ENCODE measurements at regions not wholly inside any gene's neighbourhood (a gene's known extent, or its start where the extent isn't known, plus 50 kb on each side); places are given as distances from the start of the nearest gene placed in this dataset.

DNA sequence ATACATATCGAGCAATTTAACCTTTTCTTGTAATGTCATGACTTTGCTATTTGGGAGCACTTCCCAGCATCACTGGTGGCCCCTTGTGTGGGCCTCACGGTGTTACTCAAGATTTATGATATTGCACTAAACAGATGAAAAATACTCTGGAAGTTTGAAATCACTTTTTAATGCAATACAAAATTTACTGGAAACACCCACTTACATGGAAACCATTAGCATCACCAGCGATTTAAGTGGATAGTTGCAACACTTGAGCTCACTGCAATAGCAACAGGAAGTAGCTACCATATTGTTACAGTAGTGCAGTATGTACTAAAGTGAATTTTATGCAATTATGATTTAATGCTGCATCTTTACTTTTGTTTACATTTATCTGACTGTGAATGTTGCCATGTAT is 184.4 kb downstream of the MDFIC start:
- no peak for DNase-seq (ENCODE audit: low spot score)
- no peak for ATAC-seq

DNA sequence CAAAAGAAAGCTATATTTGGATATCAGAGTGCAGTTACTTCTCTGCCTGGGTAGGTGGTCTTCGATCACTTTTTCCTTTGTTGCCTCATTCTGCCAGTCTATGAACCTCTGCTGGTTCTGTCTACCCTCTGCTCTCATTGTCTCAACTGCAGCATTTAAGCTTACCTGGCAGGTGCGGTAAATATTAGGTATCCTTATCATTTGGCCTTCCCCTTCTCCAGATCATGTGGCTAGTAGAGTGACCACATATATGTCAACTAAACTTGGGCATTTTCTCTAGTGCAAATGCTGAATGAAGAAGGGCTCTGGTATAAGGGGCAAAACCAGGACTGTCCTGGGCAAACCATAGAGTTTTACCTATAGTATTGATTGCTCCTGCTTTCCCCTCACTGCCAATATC is 180.8 kb downstream of the MDFIC start:
- ATAC-seq (no peak), DNase-seq (ENCODE audit: low spot score) (no peak)

DNA sequence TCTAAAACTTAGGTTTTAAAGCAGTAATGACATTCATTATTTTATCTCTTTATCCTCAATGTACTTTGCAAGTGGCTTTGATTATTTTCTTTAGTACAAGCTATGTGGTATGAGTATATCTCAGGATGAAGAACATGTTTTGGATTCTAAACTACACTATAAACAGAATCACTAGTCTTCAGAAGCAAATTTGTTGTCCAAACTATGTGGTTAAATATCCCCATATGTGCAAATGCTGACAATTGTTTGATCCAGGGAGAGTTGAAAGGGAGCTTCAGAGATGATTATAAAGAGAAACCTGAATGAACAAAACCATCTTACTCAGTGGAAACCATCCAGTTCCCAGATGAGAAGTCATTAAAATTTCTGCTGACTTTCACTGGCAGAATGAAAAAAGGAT is 179.3 kb downstream of the MDFIC start:
- no peak for ATAC-seq

GRCh38 chr7:115099906-115100305 is 178.0 kb downstream of the MDFIC start:
- DNase-seq (ENCODE audit: low spot score), result no peak
- peak; percentile 48 for ATAC-seq

More for the DNA sequence above, 179.3 kb downstream of the MDFIC start:
- no peak for DNase-seq (ENCODE audit: low spot score)

- no peak for ATAC-seq
These were observed 175.3 kb downstream of the MDFIC start for GRCh38 chr7:115097175-115097671.

DNA sequence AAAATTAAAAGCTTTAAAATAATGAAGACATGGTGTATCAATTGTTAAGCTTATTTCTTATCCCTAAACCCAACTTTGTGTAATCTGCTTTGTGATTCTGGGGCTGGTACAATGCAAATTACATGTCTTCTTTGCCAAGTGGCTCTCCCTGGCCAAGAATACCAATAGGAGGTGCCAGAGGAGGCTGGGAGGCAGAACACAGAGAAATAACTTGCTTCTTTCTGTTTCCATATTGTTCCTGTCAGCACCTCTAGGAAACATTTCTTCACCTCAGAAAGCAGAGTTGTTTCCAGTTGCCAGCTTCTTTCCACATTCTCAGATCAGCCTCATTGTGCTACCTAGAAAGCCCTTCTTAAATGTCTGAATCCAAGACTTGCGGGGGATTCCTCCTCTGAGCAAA is 174.4 kb downstream of the MDFIC start:
- DNase-seq (ENCODE audit: low spot score) (no peak), ATAC-seq (peak; percentile 77)

More at GRCh38 chr7:115097175-115097671, 175.3 kb downstream of the MDFIC start:
- no peak for DNase-seq (ENCODE audit: low spot score)

DNA sequence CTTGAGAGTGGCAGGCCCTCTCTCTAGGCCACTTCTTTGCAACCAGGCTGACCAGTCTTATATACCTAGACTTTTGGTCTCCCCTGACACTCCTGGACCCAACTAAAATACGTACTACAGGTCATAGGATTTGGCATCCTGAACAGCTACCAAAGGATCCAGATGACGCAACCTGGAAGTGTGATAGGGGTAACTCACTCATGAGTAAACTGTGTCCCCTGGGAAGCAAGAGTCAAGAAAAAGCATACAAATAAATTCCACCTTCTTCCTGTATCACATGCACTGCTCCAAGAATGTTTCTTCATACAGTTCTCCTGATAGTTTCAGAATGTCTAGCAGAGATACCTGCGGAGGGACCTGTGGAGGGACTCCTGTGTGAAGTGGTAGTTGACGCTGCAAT is 172.3 kb downstream of the MDFIC start:
- DNase-seq (ENCODE audit: low spot score) (no peak), ATAC-seq (no peak)

GRCh38 chr7:115088893-115089292 is 167.0 kb downstream of the MDFIC start:
- DNase-seq (ENCODE audit: low spot score) (no peak), ATAC-seq (peak; percentile 87)

DNA sequence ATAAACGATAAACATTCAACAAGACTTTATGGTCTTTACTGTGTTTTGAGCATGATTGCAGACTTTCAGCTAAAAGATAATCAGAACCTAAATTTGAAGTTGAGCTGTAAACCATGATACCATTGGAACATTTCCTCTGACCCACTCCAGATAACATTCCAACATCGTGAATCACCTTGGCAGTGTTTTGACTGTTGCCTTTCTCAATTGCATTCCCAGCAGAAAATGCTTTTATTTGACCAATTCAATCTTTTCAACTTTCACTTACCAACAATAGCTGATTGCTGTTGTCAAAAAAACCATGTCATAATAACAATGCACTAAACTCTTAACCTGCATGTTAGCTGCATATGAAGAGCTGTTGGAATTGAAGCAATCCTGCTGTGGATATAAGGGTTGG is 165.5 kb downstream of the MDFIC start:
- DNase-seq (ENCODE audit: low spot score) (no peak), ATAC-seq (peak; percentile 76)

GRCh38 chr7:115086146-115086841 is 164.4 kb downstream of the MDFIC start:
- no peak for DNase-seq (ENCODE audit: low spot score)
- ATAC-seq, result peak; percentile 46

DNA sequence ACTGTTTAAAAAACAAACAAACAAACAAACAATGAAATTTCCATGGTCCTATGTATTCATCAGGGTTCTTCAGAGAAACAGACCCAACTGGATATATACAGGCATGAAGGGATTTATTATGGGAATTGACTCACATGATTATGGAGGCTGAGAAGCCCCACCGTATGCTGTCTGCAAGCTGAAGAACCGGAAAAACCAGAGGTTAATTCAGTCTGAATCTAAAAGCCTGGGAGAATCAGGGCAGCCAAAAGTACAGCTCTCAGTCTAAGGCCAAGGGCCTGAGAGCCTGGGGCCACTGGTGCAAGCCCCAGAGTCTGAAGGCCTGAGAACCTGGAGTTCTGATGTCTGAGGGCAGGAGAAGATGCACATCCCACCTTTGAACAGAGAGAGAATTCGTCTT is 163.5 kb downstream of the MDFIC start:
- no peak for ATAC-seq
- no peak for DNase-seq (ENCODE audit: low spot score)

DNA sequence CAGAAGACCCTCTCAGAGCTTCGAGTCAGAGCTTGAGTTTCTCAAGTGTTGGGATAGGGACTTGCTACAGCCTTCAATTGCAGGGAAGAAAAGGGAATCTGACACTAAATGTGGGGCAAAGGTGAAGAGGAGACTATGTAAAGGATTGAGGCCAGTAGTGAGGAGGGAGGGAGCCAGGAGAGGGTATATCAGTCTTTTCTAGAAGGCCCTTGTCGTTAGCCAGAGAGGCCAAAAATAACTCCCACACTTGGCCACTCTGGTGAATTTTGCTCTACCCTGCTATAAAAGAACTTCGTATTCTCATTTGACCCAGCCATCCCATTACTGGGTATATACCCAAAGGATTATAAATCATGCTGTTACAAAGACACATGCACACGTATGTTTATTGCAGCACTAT is 162.0 kb downstream of the MDFIC start:
- no peak for DNase-seq (ENCODE audit: low spot score)
- ATAC-seq, result no peak

DNA sequence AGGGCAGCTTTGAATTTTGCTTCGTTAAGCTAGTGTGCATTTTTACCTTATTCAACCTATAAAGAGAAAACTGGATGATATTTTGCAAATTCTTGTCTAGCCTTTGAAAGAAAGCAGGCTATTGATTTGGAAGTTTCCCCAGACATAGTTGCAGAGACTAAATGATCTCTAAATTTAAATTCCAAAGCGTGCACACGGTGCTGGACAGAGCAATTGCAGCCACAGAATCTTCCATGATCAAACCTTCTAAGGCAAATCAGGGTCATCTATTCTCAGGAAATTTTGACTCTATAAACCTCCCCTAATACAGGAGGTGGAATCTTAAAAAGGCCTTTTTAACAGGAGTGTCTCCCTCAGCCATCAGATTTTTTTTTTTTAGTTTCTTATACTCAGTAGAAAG is 159.9 kb downstream of the MDFIC start:
- ATAC-seq (no peak), DNase-seq (ENCODE audit: low spot score) (no peak)

DNA sequence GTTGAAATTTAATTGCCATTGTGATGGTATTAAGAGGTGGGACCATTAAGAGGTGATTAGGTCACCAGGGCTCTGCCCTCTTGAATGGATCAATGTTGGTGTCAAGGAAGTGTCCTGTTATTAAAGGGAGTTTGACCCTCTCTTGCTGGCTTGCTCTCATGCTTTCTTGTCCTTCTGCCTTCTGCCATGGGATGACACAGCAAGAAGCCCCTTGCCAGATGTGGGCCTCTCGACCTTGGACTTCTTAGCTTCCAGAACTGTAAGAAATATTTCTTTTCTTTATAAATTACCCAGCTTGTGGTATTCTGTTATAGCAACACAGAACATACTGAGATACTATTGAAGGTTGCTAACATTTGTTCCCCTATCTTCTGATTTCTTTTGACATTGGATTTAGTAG is 157.0 kb downstream of the MDFIC start:
- ATAC-seq (no peak), DNase-seq (ENCODE audit: low spot score) (no peak)

- no peak for DNase-seq (ENCODE audit: low spot score)
- ATAC-seq, result no peak
These were observed 156.5 kb downstream of the MDFIC start for GRCh38 chr7:115078386-115078785.

GRCh38 chr7:115070311-115070710 is 148.4 kb downstream of the MDFIC start:
- DNase-seq (ENCODE audit: low spot score) (no peak), ATAC-seq (no peak)
